HG02840 (cell line): ENCODE measurements at regions not wholly inside any gene's neighbourhood (a gene's known extent, or its start where the extent isn't known, plus 50 kb on each side); places are given as distances from the start of the nearest gene placed in this dataset.
"Not testable (repeated sequence)": the region's sequence is repeated elsewhere in the genome, so short reads cannot be mapped to it uniquely, and the experiment has no call there.

Experiments
- ATAC-seq: cut with Tn5 transposase; IDR thresholded peaks from one replicate; pipeline ENCODE4 v1.9.1; 2021; ENCODE audit warnings: mild to moderate bottlenecking, moderate library complexity, moderate number of reproducible peaks; ENCODE audit not compliant: unreplicated experiment, low FRiP score

DNA sequence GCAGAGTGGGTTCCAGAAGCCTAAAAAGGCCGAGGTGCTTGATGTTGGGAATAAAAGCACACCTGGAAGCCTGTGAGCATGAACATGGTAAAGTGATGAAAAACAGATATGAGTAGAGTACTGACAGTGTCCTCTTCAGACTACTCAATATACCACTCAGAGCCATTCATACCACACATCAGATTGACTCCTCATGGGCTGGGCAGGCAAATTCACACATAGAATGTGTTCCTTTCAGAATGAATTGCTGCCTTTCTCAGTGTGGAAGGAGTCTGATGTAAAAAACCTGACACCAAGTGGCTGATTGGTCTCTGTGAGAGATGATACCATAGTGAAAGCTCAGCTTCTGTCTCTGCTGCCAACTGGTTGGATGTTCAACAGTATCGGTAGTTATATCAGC lies 442.7 kb downstream of the RAPGEF2 start:
- ATAC-seq = no peak

- no peak for ATAC-seq
These were observed 444.9 kb downstream of the RAPGEF2 start for GRCh38 chr4:159547645-159548308.

GRCh38 chr4:159549098-159549518 lies 446.2 kb downstream of the RAPGEF2 start:
- no peak for ATAC-seq

GRCh38 chr4:159551281-159551680 lies 448.4 kb downstream of the RAPGEF2 start:
- ATAC-seq = no peak

DNA sequence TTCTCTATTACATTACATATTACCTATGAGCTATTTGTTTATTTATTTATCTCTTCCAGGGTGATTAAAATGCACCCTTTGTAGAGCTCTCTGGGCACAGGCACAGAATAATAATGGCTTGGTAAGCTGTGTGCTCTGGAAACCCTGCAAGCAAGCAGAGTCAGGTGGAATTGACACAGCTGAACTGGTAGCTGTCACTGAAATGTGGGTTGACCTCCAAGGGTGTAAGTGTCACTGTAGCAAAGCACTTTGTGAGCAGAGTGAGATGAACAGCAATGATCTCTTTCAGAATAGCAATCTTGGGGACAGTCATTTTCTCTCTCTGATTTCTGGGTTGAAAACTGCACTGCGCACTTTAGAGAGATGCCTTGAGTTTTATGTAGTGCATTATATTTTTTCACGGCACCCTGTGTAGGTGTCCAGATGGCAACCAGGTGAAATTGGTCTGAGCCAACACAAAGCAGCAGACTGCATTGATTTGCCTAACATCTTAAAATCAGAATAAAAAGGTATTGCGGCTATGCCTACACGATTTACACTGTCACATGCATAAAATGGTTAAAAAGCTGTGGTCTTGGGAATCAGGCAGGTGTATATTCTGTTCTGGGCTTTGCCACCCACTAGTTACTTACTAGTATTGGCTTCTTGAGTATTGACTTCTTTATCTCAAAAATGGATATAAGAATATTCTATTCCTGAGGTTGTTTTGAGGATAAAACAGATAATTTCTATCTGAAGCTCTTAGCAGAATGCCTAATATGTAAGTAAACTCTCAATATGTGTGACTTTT lies 450.3 kb downstream of the RAPGEF2 start:
- ATAC-seq = no peak

DNA sequence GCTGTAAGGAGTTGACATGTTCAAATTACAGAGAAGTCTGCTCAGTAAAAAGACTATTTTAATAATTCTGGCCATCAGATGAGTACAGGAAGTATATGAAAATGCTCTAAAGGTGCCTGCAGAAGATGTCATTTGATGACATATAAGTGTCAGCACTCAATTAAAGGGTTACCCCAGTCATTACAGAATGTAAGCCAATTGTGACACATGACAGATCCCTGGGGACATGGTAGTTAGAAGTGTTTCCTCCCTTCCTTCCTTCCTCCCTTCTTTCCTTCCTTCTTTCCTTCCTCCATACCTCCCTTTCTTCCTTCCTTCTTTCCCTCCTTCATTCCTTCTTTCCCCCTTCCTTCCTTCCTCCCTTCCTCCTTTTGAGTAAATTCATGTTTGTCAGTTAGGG lies 453.0 kb downstream of the RAPGEF2 start:
- ATAC-seq = no peak

DNA sequence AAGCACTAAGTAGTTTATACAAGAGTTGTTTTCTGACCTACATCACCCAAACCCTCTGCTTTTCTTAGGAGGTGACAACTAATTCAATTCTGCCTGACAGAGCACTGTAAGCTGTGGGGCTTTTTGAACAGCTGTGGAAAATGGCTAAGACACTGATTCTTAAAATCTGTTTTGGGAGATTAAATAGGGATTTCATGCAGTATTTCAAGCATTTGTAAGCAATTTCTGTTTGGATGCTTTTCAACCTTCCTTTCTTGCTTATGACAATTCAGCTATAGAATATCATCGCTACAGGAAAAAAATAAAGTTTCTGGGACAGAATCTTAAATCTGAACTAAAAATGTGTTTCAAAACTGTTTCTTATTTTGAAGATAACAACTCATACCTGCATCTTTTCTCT lies 459.5 kb downstream of the RAPGEF2 start:
- ATAC-seq = no peak

DNA sequence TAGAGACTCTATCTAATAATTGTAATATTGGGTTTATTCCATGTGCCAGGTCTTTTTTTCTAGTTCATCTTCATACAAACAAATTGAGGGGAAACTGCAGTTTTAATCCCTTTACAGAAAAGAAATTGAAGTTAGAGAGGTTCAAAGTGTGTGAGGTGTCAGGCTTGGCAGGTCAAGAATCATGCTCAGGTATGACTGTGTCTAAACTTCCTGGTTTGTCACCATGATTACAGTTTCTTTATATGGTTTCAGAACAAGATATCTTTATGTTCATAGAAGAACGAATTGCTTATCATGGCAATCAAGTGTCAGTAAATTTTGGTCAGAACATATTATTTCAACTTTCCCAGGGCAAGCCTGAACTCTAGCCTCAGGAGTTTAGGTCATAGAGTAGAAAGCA lies 460.4 kb downstream of the RAPGEF2 start:
- no peak for ATAC-seq

GRCh38 chr4:159564615-159565014 lies 461.7 kb downstream of the RAPGEF2 start:
- no peak for ATAC-seq

GRCh38 chr4:159566786-159567185 lies 463.9 kb downstream of the RAPGEF2 start:
- no peak for ATAC-seq

GRCh38 chr4:159577241-159577640 lies 474.4 kb downstream of the RAPGEF2 start:
- no peak for ATAC-seq

GRCh38 chr4:159582685-159583084 lies 479.8 kb downstream of the RAPGEF2 start:
- ATAC-seq = no peak

DNA sequence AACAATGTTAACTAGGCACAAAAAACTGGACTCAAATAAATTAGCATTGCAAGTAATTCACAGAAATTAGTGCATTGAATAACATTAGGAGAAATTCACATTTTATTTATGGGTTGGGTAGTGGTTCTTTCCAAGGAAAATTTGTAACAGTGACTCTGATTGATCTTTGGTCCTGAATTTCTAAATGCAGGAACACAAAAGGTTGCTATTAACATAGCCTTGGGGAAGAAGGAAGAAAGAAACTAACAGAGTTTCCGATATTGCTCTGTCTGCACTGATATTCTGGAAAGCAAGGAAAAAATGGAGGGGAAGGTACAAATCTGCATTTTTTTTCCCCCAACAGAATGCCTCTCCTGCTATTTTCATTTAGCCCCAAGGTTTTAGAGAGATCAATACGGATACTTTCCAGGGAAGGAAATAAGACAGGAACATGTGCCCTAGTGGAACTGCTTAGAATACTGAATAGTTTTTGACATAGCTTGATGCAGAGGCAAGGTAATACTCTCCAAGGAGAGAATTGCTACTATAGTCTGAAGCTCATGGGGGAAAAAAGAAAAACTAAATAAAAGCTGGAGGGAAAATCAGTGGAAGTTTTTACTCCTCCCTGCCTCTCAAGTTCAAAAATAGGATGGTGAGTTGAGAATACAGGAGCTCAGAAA lies 490.1 kb downstream of the RAPGEF2 start:
- no peak for ATAC-seq

DNA sequence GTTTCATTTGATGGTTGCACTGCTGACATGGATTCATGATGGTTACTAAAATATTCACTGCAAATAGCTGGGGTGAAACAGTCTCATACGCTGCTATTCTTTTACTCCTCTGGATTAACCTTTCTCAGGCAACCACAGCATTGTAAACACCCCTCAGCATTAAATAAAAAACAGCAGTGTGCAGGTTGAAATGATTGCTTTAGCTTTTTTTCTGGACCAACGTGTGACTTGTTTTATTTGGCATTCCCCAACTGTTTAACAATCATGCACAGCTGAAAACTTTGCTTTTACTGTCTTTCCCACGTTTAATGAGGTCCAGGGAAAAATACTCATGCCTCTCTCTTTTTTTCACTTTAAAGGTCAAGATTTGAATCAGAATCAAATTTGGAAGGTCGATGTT lies 490.8 kb downstream of the RAPGEF2 start:
- no peak for ATAC-seq

- ATAC-seq = no peak
These were observed 491.7 kb downstream of the RAPGEF2 start for GRCh38 chr4:159594576-159594975.

- not testable (repeated sequence) for ATAC-seq
These were observed 492.2 kb downstream of the RAPGEF2 start for GRCh38 chr4:159595101-159595500.

GRCh38 chr4:159598602-159599001 lies 495.7 kb downstream of the RAPGEF2 start:
- ATAC-seq = no peak

DNA sequence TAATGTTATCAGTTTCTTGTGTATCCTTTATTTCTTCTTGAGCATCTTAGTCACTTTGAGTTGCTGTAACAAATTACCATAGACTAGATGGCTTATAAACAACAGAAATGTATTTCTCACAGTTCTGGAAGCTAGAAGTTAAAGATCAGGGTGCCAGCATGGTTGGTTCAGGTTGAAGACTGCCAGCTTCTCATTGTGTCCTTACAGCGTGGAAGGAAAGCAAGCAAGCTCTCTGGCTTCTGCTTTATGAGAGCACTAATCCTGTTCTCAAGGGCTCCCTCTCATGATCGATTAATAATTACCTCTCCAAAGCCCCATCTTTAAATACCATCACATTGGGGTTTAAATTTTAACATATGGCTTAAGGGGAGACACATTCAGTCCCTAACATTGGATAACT lies 497.2 kb downstream of the RAPGEF2 start:
- ATAC-seq = no peak

DNA sequence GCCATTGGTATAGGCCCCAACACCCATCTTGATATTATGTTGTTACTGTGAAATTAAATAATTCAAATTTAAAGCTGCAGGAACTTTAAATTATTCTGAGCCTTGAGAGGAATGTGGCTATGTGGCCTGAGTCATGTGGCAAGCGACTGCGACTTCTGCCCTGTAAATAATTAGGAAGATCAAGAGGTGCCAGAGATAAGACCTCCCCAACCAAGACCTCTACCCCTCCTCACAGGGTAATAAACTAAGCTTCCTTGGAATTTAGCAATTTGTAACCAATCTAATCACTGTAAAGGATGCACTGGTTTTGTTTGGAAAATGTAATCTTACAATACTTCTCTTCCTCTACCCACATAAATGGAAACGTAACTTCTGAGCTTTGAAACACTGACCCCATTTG lies 501.9 kb downstream of the RAPGEF2 start:
- ATAC-seq = no peak

DNA sequence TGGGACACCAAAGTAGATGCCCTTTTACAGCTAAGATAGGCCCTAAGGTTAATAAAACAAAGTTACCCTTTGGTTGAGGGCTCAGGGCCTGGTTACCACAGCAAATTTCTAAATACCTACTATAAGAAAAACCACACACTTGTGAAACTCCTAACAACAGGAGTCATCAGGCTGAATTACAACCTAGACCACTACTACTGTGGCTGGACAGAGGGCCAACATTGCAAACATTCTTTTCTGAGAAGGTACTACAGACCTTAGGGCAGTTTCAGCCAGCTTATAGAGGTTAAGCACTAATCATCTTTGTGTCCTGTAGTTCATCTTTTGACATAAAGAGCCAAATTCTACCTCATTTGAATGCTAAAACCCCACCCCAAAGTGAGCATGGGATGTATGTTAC lies 504.0 kb downstream of the RAPGEF2 start:
- no peak for ATAC-seq

GRCh38 chr4:159607809-159608208 lies 504.9 kb downstream of the RAPGEF2 start:
- no peak for ATAC-seq

- no peak for ATAC-seq
These were observed 505.6 kb downstream of the RAPGEF2 start for GRCh38 chr4:159608436-159608835.
